ENCODE measurements at regions not wholly inside any gene's neighbourhood (a gene's known extent, or its start where the extent isn't known, plus 50 kb on each side); places are given as distances from the start of the nearest gene placed in this dataset.

DNA sequence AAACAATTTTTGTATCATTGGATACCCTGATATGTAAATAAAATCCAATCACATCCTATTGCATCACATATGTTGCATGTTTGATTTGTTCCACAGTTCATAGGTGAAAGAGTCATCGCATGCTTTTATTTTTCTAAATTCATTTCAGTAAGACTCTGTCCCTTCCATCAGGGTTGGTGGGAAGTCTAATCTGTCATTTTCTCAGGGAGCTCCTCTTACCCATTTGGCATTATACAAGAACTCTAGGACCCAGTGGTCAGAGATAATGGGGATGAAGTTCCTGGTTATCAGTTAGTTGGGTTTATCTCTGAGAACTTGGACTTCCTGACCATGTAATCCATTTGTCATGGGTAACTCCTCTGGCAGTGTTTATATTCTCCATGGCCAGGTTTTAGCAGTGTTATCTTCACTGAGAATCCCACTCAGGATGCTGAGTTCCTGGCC lies 227.1 kb upstream of the JADE1 start:
- Histone ChIP-seq H3K4me1 (ENCODE audit: control insufficient read depth in 2 of 2, insufficient read depth in 2 of 2, low read length in 2 of 2) (no peaks in the 10 kb centered on the region), H3K27me3 (replicated peaks in 1 of 4; ENCODE audit: control extremely low read depth in 1 of 4, control insufficient read depth in 3 of 4, insufficient read depth in 4 of 4, low read length in 3 of 4) (no peaks in the 10 kb centered on the region), H2AFZ (ENCODE audit: insufficient read depth, low read depth, low read length, poor library complexity, severe bottlenecking) (no peak overlapping the region), H3K9ac (ENCODE audit: low read length) (no peak overlapping the region), H3K4me2 (replicated peaks; ENCODE audit: low read depth, low read length, poor library complexity, severe bottlenecking) (no peak overlapping the region), H3K9me3 (ENCODE audit: control extremely low read depth in 1 of 3, control insufficient read depth in 2 of 3, insufficient read depth in 1 of 3, low read length in 2 of 3) (no peaks in the 10 kb centered on the region), H3K36me3 (replicated peaks in 1 of 2; ENCODE audit: control extremely low read depth in 1 of 2, control insufficient read depth in 1 of 2, extremely low read depth in 1 of 2, insufficient read depth in 2 of 2, low read length in 1 of 2) (no peaks in the 10 kb centered on the region), H3K79me2 (ENCODE audit: control insufficient read depth, insufficient read depth, low read length) (no peaks in the 10 kb centered on the region), H3K27ac (ENCODE audit: low read length in 2 of 2) (no peak overlapping the region), H3K4me3 (ENCODE audit: control extremely low read depth in 1 of 5, extremely low read depth in 1 of 5, insufficient read depth in 1 of 5, low read depth in 2 of 5, low read length in 4 of 5) (no peak overlapping the region), H4K20me1 (ENCODE audit: control insufficient read depth, insufficient read depth, low read length, poor library complexity, severe bottlenecking) (no peaks in the 10 kb centered on the region)
- no peak overlapping the region for H3K27ac Mint-ChIP-seq
- ChIA-PET CTCF (interaction anchor here (1.3 kb wide), 1 partner anchor 8 kb away, joined by 4 read pairs; no protein-coding TSS in a partner anchor), POLR2A (no interaction called here)
- H3K4me1 Mint-ChIP-seq = no peaks in the 10 kb centered on the region
- no peaks in the 10 kb centered on the region for H3K9me3 Mint-ChIP-seq (ENCODE audit: insufficient read depth)
- TF ChIP-seq EZH2 (IDR thresholded peaks at IDR 0.05; ENCODE audit: borderline replicate concordance, insufficient read depth, low read depth, low read length, poor library complexity, severe bottlenecking) = no peak
- TF ChIP-seq, protein P1, sequence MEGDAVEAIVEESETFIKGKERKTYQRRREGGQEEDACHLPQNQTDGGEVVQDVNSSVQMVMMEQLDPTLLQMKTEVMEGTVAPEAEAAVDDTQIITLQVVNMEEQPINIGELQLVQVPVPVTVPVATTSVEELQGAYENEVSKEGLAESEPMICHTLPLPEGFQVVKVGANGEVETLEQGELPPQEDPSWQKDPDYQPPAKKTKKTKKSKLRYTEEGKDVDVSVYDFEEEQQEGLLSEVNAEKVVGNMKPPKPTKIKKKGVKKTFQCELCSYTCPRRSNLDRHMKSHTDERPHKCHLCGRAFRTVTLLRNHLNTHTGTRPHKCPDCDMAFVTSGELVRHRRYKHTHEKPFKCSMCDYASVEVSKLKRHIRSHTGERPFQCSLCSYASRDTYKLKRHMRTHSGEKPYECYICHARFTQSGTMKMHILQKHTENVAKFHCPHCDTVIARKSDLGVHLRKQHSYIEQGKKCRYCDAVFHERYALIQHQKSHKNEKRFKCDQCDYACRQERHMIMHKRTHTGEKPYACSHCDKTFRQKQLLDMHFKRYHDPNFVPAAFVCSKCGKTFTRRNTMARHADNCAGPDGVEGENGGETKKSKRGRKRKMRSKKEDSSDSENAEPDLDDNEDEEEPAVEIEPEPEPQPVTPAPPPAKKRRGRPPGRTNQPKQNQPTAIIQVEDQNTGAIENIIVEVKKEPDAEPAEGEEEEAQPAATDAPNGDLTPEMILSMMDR (IDR thresholded peaks at IDR 0.05) = no peak
- ATAC-seq (ENCODE audit: low read depth) (no peak), DNase-seq (no peak)
- no CpG with 5 or more reads among the region's 1 CpG for WGBS (ENCODE audit: insufficient coverage)
- intact Hi-C loops (cut with micrococcal nuclease) = no loop called here
- H3K27me3 Mint-ChIP-seq = peaks cover 2% of the 10 kb centered on the region
- H3K4me3 Mint-ChIP-seq = no peak overlapping the region

DNA sequence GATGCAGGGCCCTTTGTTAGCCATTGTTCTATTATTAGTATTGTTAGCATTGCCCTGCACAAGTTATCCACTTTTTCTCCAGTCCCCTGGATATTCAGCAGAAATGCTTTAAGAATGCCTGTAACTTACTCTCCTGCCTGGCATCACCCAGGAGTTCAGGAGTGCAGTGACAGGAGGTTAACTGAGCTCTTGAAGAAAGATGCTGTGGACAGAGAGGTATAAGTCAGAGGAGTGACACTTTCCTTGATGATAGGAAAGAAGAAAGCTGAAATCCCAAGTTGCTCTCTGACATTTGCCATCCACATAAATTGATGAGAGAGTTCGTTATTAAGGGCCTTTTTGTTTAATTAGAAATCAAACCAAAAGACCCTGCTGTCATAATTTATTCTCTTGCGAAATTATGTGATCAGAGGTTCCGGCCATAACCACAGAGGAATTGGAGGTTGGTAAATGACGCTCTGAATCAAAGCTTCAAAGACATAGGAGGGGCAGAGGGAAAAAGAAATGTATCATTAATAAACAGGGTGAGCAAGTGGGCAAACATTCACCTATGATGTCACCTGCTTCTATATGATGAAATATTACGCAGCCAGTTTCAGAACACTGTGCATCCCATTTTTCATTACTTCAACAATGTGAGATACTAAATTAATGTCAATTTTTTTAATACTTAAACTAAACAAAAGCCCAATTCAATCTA lies 230.2 kb upstream of the JADE1 start:
- no peak overlapping the region for H3K4me2 ChIP-seq (replicated peaks; ENCODE audit: low read depth, low read length, poor library complexity, severe bottlenecking)
- H3K27ac ChIP-seq (ENCODE audit: low read length in 2 of 2) = no peak overlapping the region
- no peak overlapping the region for H3K27ac Mint-ChIP-seq
- no peaks in the 10 kb centered on the region for H3K9me3 ChIP-seq (ENCODE audit: control extremely low read depth in 1 of 3, control insufficient read depth in 2 of 3, insufficient read depth in 1 of 3, low read length in 2 of 3)
- no peaks in the 10 kb centered on the region for H3K4me1 Mint-ChIP-seq
- no peak overlapping the region for H3K9ac ChIP-seq (ENCODE audit: low read length)
- 100% methylated on average over 1 of the region's 5 CpGs for WGBS (ENCODE audit: insufficient coverage)
- TF ChIP-seq, protein P1 (IDR thresholded peaks at IDR 0.05) = no peak
- TF ChIP-seq EZH2 (IDR thresholded peaks at IDR 0.05; ENCODE audit: borderline replicate concordance, insufficient read depth, low read depth, low read length, poor library complexity, severe bottlenecking) = no peak
- no peak for ATAC-seq (ENCODE audit: low read depth)
- no peaks in the 10 kb centered on the region for H3K36me3 ChIP-seq (replicated peaks in 1 of 2; ENCODE audit: control extremely low read depth in 1 of 2, control insufficient read depth in 1 of 2, extremely low read depth in 1 of 2, insufficient read depth in 2 of 2, low read length in 1 of 2)
- intact Hi-C loops (cut with micrococcal nuclease) = no loop called here
- H3K27me3 ChIP-seq (replicated peaks in 1 of 4; ENCODE audit: control extremely low read depth in 1 of 4, control insufficient read depth in 3 of 4, insufficient read depth in 4 of 4, low read length in 3 of 4) = no peaks in the 10 kb centered on the region
- H3K27me3 Mint-ChIP-seq = peaks cover 2% of the 10 kb centered on the region
- no peaks in the 10 kb centered on the region for H4K20me1 ChIP-seq (ENCODE audit: control insufficient read depth, insufficient read depth, low read length, poor library complexity, severe bottlenecking)
- no peak overlapping the region for H3K4me3 ChIP-seq (ENCODE audit: control extremely low read depth in 1 of 5, extremely low read depth in 1 of 5, insufficient read depth in 1 of 5, low read depth in 2 of 5, low read length in 4 of 5)
- H3K4me1 ChIP-seq (ENCODE audit: control insufficient read depth in 2 of 2, insufficient read depth in 2 of 2, low read length in 2 of 2) = no peaks in the 10 kb centered on the region
- H3K9me3 Mint-ChIP-seq (ENCODE audit: insufficient read depth) = no peaks in the 10 kb centered on the region
- no peak overlapping the region for H2AFZ ChIP-seq (ENCODE audit: insufficient read depth, low read depth, low read length, poor library complexity, severe bottlenecking)
- no peak overlapping the region for H3K4me3 Mint-ChIP-seq
- no peaks in the 10 kb centered on the region for H3K79me2 ChIP-seq (ENCODE audit: control insufficient read depth, insufficient read depth, low read length)
- DNase-seq = no peak
- POLR2A ChIA-PET = no interaction called here
- CTCF ChIA-PET = no interaction called here
